ENCODE measurements at regions not wholly inside any gene's neighbourhood (a gene's known extent, or its start where the extent isn't known, plus 50 kb on each side); places are given as distances from the start of the nearest gene placed in this dataset.

- Histone ChIP-seq H3K9me3 (replicated peaks; ENCODE audit: control insufficient read depth, insufficient read depth, low read length) (no peaks in the 10 kb centered on the region), H3K27ac (ENCODE audit: insufficient read depth, low read depth, low read length) (no peak overlapping the region), H3K9ac (replicated peaks; ENCODE audit: extremely low read depth, insufficient read depth, low read length) (no peak overlapping the region), H3K4me2 (ENCODE audit: insufficient read depth, low read length) (no peak overlapping the region), H2AFZ (ENCODE audit: low read depth, low read length) (no peak overlapping the region), H3K9me1 (replicated peaks; ENCODE audit: control insufficient read depth, extremely low read depth, insufficient read depth, low read length) (no peaks in the 10 kb centered on the region), H3K4me3 (replicated peaks in 1 of 3; ENCODE audit: insufficient read depth in 1 of 3, low read depth in 1 of 3, low read length in 3 of 3) (no peak overlapping the region), H4K20me1 (replicated peaks; ENCODE audit: control insufficient read depth, extremely low read depth, insufficient read depth, low read length) (no peaks in the 10 kb centered on the region), H3K4me1 (ENCODE audit: control insufficient read depth, extremely low read depth, insufficient read depth, low read length) (peaks cover 6% of the 10 kb centered on the region), H3K79me2 (ENCODE audit: control insufficient read depth, insufficient read depth, low read length) (no peaks in the 10 kb centered on the region), H3K36me3 (ENCODE audit: control insufficient read depth in 2 of 2, extremely low read depth in 1 of 2, insufficient read depth in 2 of 2, low read length in 2 of 2) (no peaks in the 10 kb centered on the region), H3K27me3 (ENCODE audit: control insufficient read depth in 2 of 2, insufficient read depth in 2 of 2, low read length in 2 of 2) (no peaks in the 10 kb centered on the region)
- no peak for FAIRE-seq
- intact Hi-C loops (cut with micrococcal nuclease): no loop called here
- dilution Hi-C loops (cut with MboI; ENCODE audit: extremely low pct_ligation_motif_present, low sequenced_read_pairs): no loop called here
- ChIA-PET CTCF (interaction anchor here (0.6 to 1.6 kb wide), 3 partner anchors 15 to 390 kb away, joined by 3 to 5 read pairs (median 3); no protein-coding TSS in a partner anchor), POLR2A (no interaction called here)
- TF ChIP-seq JUN (IDR thresholded peaks at IDR 0.05; ENCODE audit: borderline replicate concordance, insufficient read depth, insufficient read length, low read depth) (no peak), MYC (IDR thresholded peaks at IDR 0.05; ENCODE audit: low read depth, low read length) (no peak), EZH2 (IDR thresholded peaks at IDR 0.05; ENCODE audit: borderline replicate concordance, low read depth, low read length, severe bottlenecking) (no peak), GATA2 (IDR thresholded peaks at IDR 0.05; ENCODE audit: insufficient read depth, insufficient read length, low read depth, low read length) (no peak)
- no TSS peak for BruUV-seq (replicated peaks)
- peak; percentile 49 for DNase-seq (ENCODE audit: low read depth, low spot score)
Observed at GRCh38 chr10:4266416-4267085, 481.5 kb upstream of the KLF6 start.

- Histone ChIP-seq H4K20me1 (replicated peaks; ENCODE audit: control insufficient read depth, extremely low read depth, insufficient read depth, low read length) (no peaks in the 10 kb centered on the region), H3K4me3 (replicated peaks in 1 of 3; ENCODE audit: insufficient read depth in 1 of 3, low read depth in 1 of 3, low read length in 3 of 3) (no peak overlapping the region), H3K27me3 (ENCODE audit: control insufficient read depth in 2 of 2, insufficient read depth in 2 of 2, low read length in 2 of 2) (no peaks in the 10 kb centered on the region), H3K9me1 (replicated peaks; ENCODE audit: control insufficient read depth, extremely low read depth, insufficient read depth, low read length) (no peaks in the 10 kb centered on the region), H3K36me3 (ENCODE audit: control insufficient read depth in 2 of 2, extremely low read depth in 1 of 2, insufficient read depth in 2 of 2, low read length in 2 of 2) (no peaks in the 10 kb centered on the region), H3K9me3 (replicated peaks; ENCODE audit: control insufficient read depth, insufficient read depth, low read length) (no peaks in the 10 kb centered on the region), H2AFZ (ENCODE audit: low read depth, low read length) (no peak overlapping the region), H3K79me2 (ENCODE audit: control insufficient read depth, insufficient read depth, low read length) (no peaks in the 10 kb centered on the region), H3K4me1 (ENCODE audit: control insufficient read depth, extremely low read depth, insufficient read depth, low read length) (peaks cover 6% of the 10 kb centered on the region), H3K27ac (ENCODE audit: insufficient read depth, low read depth, low read length) (no peak overlapping the region), H3K4me2 (ENCODE audit: insufficient read depth, low read length) (no peak overlapping the region), H3K9ac (replicated peaks; ENCODE audit: extremely low read depth, insufficient read depth, low read length) (no peak overlapping the region)
- ChIA-PET CTCF (interaction anchor here (0.6 kb wide), 1 partner anchor 345 kb away, joined by 3 read pairs; no protein-coding TSS in a partner anchor), POLR2A (interaction anchor here (0.6 kb wide), 1 partner anchor 66 kb away, joined by 4 read pairs; no protein-coding TSS in a partner anchor)
- DNase-seq (ENCODE audit: low read depth, low spot score) (no peak), FAIRE-seq (no peak)
- dilution Hi-C loops (cut with MboI; ENCODE audit: extremely low pct_ligation_motif_present, low sequenced_read_pairs) (no loop called here), intact Hi-C loops (cut with micrococcal nuclease) (no loop called here)
- BruUV-seq (replicated peaks): no TSS peak
- TF ChIP-seq POLR2AphosphoS5 (IDR thresholded peaks at IDR 0.05; ENCODE audit: insufficient read depth, low read depth, low read length): no peak
- TF ChIP-seq POLR2A (IDR thresholded peaks at IDR 0.05; ENCODE audit: low read depth, low read length): no peak
- no peak for TF ChIP-seq FOS (IDR thresholded peaks at IDR 0.05; ENCODE audit: borderline replicate concordance, insufficient read depth, low read length)
- TF ChIP-seq JUN (IDR thresholded peaks at IDR 0.05; ENCODE audit: borderline replicate concordance, insufficient read depth, insufficient read length, low read depth): no peak
- TF ChIP-seq EZH2 (IDR thresholded peaks at IDR 0.05; ENCODE audit: borderline replicate concordance, low read depth, low read length, severe bottlenecking): no peak
- TF ChIP-seq MAX (IDR thresholded peaks at IDR 0.05; ENCODE audit: insufficient read depth, insufficient read length): no peak
- TF ChIP-seq CTCF (IDR thresholded peaks at IDR 0.05; ENCODE audit: extremely low read depth in 1 of 2, insufficient read depth in 1 of 2, low read depth in 1 of 2, low read length in 2 of 2): no peak
- no peak for TF ChIP-seq GATA2 (IDR thresholded peaks at IDR 0.05; ENCODE audit: insufficient read depth, insufficient read length, low read depth, low read length)
- no peak for TF ChIP-seq MYC (IDR thresholded peaks at IDR 0.05; ENCODE audit: low read depth, low read length)
Observed at GRCh38 chr10:4265964-4266363, 481.0 kb upstream of the KLF6 start.
